ENCODE measurements at regions not wholly inside any gene's neighbourhood (a gene's known extent, or its start where the extent isn't known, plus 50 kb on each side); places are given as distances from the start of the nearest gene placed in this dataset.

GRCh38 chr2:226581004-226581403, 218.6 kb downstream of the IRS1 start (continued):
- TF ChIP-seq ZNF335 (CRISPR knock-in tag; IDR thresholded peaks at IDR 0.05) (0 out of 2 replicates have a peak, but pooled peaks have one; percentile 32), HNRNPH1 (optimal IDR thresholded peaks at IDR 0.05; ENCODE audit: low read depth, low read length) (no peak), CTCF (CRISPR knock-in tag; IDR thresholded peaks at IDR 0.05) (peak; percentile 59), ZNF33B (CRISPR knock-in tag; IDR thresholded peaks at IDR 0.05) (no peak), LCORL (IDR thresholded peaks at IDR 0.05) (no peak), LCORL (CRISPR knock-in tag; IDR thresholded peaks at IDR 0.05) (no peak), PRPF4 (IDR thresholded peaks at IDR 0.05; ENCODE audit: low read depth, low read length, poor library complexity, severe bottlenecking) (no peak), NR2F6 (IDR thresholded peaks at IDR 0.05) (no peak), NR2F6 (CRISPR knock-in tag; IDR thresholded peaks at IDR 0.05) (no peak), NR2F1 (CRISPR knock-in tag; IDR thresholded peaks at IDR 0.05) (no peak), ZNF230 (CRISPR knock-in tag; IDR thresholded peaks at IDR 0.05) (no peak), ZSCAN22 (CRISPR knock-in tag; IDR thresholded peaks at IDR 0.05) (no peak), HNF4A (CRISPR knock-in tag; IDR thresholded peaks at IDR 0.05) (peak; percentile 90), ZNF276 (CRISPR knock-in tag; IDR thresholded peaks at IDR 0.05; ENCODE audit: low read depth) (no peak), ZNF687 (CRISPR knock-in tag; IDR thresholded peaks at IDR 0.05) (no peak), RNF219 (CRISPR knock-in tag; IDR thresholded peaks at IDR 0.05) (no peak), ZNF781 (CRISPR knock-in tag; IDR thresholded peaks at IDR 0.05; ENCODE audit: borderline replicate concordance, not compliant biosample characterization) (no peak), SMYD3 (CRISPR knock-in tag; IDR thresholded peaks at IDR 0.05) (no peak), ZBTB42 (CRISPR knock-in tag; IDR thresholded peaks at IDR 0.05) (no peak), ZMYM3 (CRISPR knock-in tag; IDR thresholded peaks at IDR 0.05) (no peak), ZFP62 (CRISPR knock-in tag; IDR thresholded peaks at IDR 0.05) (no peak), ZNF205 (CRISPR knock-in tag; IDR thresholded peaks at IDR 0.05) (no peak; the same call in 1 of the 2 replicates), ZNF501 (CRISPR knock-in tag; IDR thresholded peaks at IDR 0.05) (no peak), NCOR1 (IDR thresholded peaks at IDR 0.05; ENCODE audit: borderline replicate concordance, low read length) (peak; percentile 61; the same call in 1 of the 2 replicates)
